BJ (cell line): ENCODE measurements at regions not wholly inside any gene's neighbourhood (a gene's known extent, or its start where the extent isn't known, plus 50 kb on each side); places are given as distances from the start of the nearest gene placed in this dataset.

ENCODE experiments used
- CTCF ChIA-PET: fragments of 350-600 bp; formaldehyde crosslinking; extraction: SDS; loops from one replicate; lab custom pipeline; 2021; ENCODE audit warnings: antibody characterized with exemption, inconsistent platforms; lab: Yijun Ruan, JAX
- POLR2A ChIA-PET: fragments of 300-600 bp; sonication (Branson Sonifier 250); formaldehyde crosslinking; extraction: SDS; loops from one replicate; lab custom pipeline; 2021; ENCODE audit warnings: antibody characterized with exemption; lab: Charles Lee
- DNase-seq: peaks from one replicate; pipeline ENCODE4 v3.0.0-alpha.2; 2011; ENCODE audit warnings: low read depth
- H3K27me3 ChIP-seq: 2 replicates; pipeline ENCODE4 v1.6.0; 2011; ENCODE audit warnings: low read length; ENCODE audit not compliant: control insufficient read depth, insufficient read depth
- H3K36me3 ChIP-seq: 2 replicates; pipeline ENCODE4 v1.5.1; 2011; ENCODE audit warnings: low read length; ENCODE audit not compliant: control insufficient read depth, insufficient read depth
- H3K4me3 ChIP-seq: 2 replicates; pipeline ENCODE4 v1.5.1; 2011; ENCODE audit warnings: low read depth, mild to moderate bottlenecking, control low read depth, low read length
- TF ChIP-seq, protein P1 (sequence below): IDR thresholded peaks from 2 replicates; pipeline ENCODE4 v1.5.1; 2011; ENCODE audit warnings: low read depth, mild to moderate bottlenecking, control low read depth, inconsistent platforms, low read length, moderate library complexity; ENCODE audit not compliant: insufficient read depth

DNA sequence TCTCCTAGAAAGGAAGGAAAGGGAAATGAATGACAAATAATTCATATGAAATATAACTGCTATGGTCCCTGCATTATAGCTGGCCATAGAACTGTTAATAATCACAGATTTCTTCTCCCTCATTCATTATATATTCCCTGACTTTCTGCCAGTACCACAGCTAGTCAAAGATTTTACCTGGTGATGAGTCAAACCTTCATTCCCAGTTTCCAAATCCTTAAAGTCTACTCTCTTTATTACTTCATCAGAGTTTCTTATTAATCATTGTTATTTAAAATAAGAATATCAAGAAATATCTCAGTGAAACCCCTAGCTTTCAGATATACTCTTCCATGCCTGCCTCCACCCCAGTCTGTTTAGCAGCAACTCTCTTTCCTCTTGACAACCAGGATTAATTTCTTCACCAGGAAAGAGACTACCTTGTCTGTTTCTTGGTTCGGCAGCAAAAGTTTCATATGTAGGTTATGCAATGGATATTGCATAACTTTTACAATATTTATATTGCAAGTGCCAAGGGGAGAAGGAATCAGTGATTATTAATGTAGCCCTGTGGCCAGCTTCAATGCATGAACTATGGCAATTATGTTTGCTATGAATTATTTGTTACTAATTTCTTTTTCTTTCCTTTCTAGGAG lies 533.8 kb downstream of the FBXO15 start:
- ChIA-PET CTCF (interaction anchor here (1.1 to 1.8 kb wide), 3 partner anchors 10 to 33 kb away, joined by 3 to 5 read pairs (median 4); no protein-coding TSS in a partner anchor), POLR2A (no interaction called here)
- no peak for DNase-seq
- Histone ChIP-seq H3K36me3 (no peaks in the 10 kb centered on the region), H3K27me3 (no peaks in the 10 kb centered on the region), H3K4me3 (no peak overlapping the region)
- TF ChIP-seq, protein P1, sequence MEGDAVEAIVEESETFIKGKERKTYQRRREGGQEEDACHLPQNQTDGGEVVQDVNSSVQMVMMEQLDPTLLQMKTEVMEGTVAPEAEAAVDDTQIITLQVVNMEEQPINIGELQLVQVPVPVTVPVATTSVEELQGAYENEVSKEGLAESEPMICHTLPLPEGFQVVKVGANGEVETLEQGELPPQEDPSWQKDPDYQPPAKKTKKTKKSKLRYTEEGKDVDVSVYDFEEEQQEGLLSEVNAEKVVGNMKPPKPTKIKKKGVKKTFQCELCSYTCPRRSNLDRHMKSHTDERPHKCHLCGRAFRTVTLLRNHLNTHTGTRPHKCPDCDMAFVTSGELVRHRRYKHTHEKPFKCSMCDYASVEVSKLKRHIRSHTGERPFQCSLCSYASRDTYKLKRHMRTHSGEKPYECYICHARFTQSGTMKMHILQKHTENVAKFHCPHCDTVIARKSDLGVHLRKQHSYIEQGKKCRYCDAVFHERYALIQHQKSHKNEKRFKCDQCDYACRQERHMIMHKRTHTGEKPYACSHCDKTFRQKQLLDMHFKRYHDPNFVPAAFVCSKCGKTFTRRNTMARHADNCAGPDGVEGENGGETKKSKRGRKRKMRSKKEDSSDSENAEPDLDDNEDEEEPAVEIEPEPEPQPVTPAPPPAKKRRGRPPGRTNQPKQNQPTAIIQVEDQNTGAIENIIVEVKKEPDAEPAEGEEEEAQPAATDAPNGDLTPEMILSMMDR = no peak

DNA sequence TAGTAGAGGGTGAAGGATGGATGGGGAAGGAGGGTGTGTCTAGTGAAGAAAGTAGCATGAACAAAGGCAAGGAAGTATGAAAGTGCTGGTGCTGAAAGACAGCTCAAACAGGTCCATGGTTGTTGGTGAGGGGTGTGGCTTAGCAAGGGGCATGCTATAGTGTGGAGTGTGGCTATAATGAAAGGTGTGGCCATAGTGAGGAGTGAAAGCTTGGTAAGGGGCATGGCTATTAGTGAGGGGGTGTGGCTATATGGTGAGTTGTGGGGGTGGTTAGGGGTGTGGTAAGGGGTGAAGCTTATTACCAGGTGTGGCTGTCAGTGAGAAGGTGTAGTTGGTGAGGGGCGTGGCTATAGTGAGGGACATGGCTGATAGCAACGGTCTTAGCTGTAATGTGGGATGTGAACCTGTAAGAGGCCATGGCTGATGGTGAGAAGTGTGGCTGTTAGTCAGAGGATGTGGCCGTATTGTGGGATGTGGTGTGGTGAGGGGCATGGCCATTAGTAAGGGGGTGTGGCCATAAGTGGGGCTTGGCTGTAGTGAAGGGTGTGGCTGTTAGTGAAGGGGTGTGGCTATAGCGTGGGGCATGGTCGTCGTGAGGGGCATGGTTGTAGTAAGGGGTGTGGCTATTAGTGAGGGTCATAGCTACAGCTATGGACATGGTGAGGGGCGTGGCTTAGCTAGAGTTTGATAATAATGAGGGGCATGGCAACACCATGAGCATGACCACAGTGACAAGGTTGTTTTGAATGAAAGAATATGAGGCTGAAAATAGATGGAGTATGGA lies 549.6 kb downstream of the FBXO15 start:
- CTCF ChIA-PET = interaction anchor here (0.5 to 1.1 kb wide), 2 partner anchors 10 to 56 kb away, joined by 3 to 5 read pairs; no protein-coding TSS in a partner anchor
- POLR2A ChIA-PET = no interaction called here
- H3K4me3 ChIP-seq = no peak overlapping the region
- H3K27me3 ChIP-seq = no peaks in the 10 kb centered on the region
- no peaks in the 10 kb centered on the region for H3K36me3 ChIP-seq
- TF ChIP-seq, protein P1 = no peak
- DNase-seq = no peak

DNA sequence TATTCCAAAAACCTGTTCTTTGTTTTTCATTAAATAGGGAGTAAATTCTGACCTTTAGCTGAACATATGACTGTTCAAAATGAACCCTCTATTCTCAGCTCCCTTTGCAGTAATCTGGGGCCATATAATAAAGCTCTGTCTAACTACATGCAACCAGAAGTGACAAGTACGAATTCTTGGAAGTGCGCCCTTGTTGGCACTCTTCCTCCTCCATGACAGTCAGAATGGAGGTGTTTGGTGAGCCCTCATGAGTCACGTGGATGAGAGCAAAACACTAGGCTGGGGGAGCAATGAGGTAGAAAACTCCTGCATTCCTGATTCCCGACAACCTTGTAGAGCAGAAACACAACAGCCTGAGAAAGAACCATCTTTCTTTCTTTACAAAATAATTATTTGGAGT lies 552.9 kb downstream of the FBXO15 start:
- no peak for DNase-seq
- TF ChIP-seq, protein P1 = no peak
- ChIA-PET POLR2A (no interaction called here), CTCF (no interaction called here)
- H3K4me3 ChIP-seq = no peak overlapping the region
- no peaks in the 10 kb centered on the region for H3K36me3 ChIP-seq
- no peaks in the 10 kb centered on the region for H3K27me3 ChIP-seq

DNA sequence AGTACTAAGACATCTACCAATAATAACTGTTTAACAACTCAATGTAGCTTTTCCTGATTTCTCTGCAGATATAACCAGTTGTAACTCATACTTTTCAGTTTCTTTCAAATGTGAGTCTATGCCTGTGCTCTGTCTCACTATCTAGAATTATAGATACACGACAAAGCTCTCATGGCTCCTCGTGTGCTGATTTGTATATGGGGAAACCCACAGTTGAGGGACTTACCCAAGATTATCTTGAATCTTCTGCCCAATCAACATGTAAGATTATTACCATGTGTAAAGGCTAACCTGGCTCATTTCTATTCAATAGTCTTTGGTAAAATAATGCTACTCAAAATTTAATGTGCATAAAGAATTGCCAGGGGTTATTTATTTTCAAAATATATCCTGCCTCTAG lies 554.4 kb downstream of the FBXO15 start:
- TF ChIP-seq, protein P1 = no peak
- no peaks in the 10 kb centered on the region for H3K36me3 ChIP-seq
- no peak for DNase-seq
- ChIA-PET CTCF (no interaction called here), POLR2A (no interaction called here)
- H3K4me3 ChIP-seq = no peak overlapping the region
- no peaks in the 10 kb centered on the region for H3K27me3 ChIP-seq

DNA sequence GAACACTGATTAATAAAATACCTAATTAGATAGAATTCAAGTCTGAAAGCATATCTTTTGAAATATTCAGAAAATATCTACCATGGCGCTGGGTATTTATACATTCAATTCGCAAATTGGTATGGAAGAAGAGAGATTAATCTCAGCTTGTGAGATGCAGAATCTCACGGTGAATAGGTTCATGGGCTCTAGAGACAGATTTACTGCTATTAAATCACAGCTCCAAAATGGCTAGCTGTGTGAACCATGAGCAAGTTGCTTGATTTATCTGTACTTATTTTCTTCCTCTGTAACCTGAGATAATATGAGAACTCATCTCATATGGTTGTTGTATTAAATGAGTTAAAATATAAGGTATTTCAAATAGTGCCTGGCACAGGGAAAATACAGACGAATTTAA lies 556.7 kb downstream of the FBXO15 start:
- H3K36me3 ChIP-seq = no peaks in the 10 kb centered on the region
- H3K4me3 ChIP-seq = no peak overlapping the region
- POLR2A ChIA-PET = no interaction called here
- DNase-seq = no peak
- H3K27me3 ChIP-seq = no peaks in the 10 kb centered on the region
- TF ChIP-seq, protein P1 = no peak
- CTCF ChIA-PET = no interaction called here
